ENCODE measurements at regions not wholly inside any gene's neighbourhood (a gene's known extent, or its start where the extent isn't known, plus 50 kb on each side); places are given as distances from the start of the nearest gene placed in this dataset.

- H3K4me3 ChIP-seq (replicated peaks; ENCODE audit: low read depth, low read length) = no peak overlapping the region
- DNase-seq (ENCODE audit: extremely low read depth, low read depth) = no peak
- no peak for TF ChIP-seq CTCF (IDR thresholded peaks at IDR 0.05; ENCODE audit: low read depth, low read length, missing control alignments)
These were observed 285.5 kb downstream of the UQCRFS1 start for GRCh38 chr19:28927456-28927855.

- no peak for TF ChIP-seq CTCF (IDR thresholded peaks at IDR 0.05; ENCODE audit: low read depth, low read length, missing control alignments)
- no peak for DNase-seq (ENCODE audit: extremely low read depth, low read depth)
- no peak overlapping the region for H3K4me3 ChIP-seq (replicated peaks; ENCODE audit: low read depth, low read length)
These were observed 292.5 kb downstream of the UQCRFS1 start for GRCh38 chr19:28920269-28921066.

- no peak for DNase-seq (ENCODE audit: extremely low read depth, low read depth)
- no peak overlapping the region for H3K4me3 ChIP-seq (replicated peaks; ENCODE audit: low read depth, low read length)
- TF ChIP-seq CTCF (IDR thresholded peaks at IDR 0.05; ENCODE audit: low read depth, low read length, missing control alignments) = no peak
These were observed 295.3 kb downstream of the UQCRFS1 start for GRCh38 chr19:28917621-28918020.

- no peak overlapping the region for H3K4me3 ChIP-seq (replicated peaks; ENCODE audit: low read depth, low read length)
- DNase-seq (ENCODE audit: extremely low read depth, low read depth) = no peak
- no peak for TF ChIP-seq CTCF (IDR thresholded peaks at IDR 0.05; ENCODE audit: low read depth, low read length, missing control alignments)
These were observed 297.1 kb downstream of the UQCRFS1 start for GRCh38 chr19:28915737-28916460.

GRCh38 chr19:28915202-28915601 is 297.7 kb downstream of the UQCRFS1 start:
- H3K4me3 ChIP-seq (replicated peaks; ENCODE audit: low read depth, low read length) = no peak overlapping the region
- no peak for DNase-seq (ENCODE audit: extremely low read depth, low read depth)
- no peak for TF ChIP-seq CTCF (IDR thresholded peaks at IDR 0.05; ENCODE audit: low read depth, low read length, missing control alignments)

- no peak for DNase-seq (ENCODE audit: extremely low read depth, low read depth)
- no peak overlapping the region for H3K4me3 ChIP-seq (replicated peaks; ENCODE audit: low read depth, low read length)
- TF ChIP-seq CTCF (IDR thresholded peaks at IDR 0.05; ENCODE audit: low read depth, low read length, missing control alignments) = no peak
These were observed 298.8 kb downstream of the UQCRFS1 start for GRCh38 chr19:28914173-28914572.
